ENCODE measurements at regions not wholly inside any gene's neighbourhood (a gene's known extent, or its start where the extent isn't known, plus 50 kb on each side); places are given as distances from the start of the nearest gene placed in this dataset.
"Not testable (repeated sequence)": the region's sequence is repeated elsewhere in the genome, so short reads cannot be mapped to it uniquely, and the experiment has no call there.

DNA sequence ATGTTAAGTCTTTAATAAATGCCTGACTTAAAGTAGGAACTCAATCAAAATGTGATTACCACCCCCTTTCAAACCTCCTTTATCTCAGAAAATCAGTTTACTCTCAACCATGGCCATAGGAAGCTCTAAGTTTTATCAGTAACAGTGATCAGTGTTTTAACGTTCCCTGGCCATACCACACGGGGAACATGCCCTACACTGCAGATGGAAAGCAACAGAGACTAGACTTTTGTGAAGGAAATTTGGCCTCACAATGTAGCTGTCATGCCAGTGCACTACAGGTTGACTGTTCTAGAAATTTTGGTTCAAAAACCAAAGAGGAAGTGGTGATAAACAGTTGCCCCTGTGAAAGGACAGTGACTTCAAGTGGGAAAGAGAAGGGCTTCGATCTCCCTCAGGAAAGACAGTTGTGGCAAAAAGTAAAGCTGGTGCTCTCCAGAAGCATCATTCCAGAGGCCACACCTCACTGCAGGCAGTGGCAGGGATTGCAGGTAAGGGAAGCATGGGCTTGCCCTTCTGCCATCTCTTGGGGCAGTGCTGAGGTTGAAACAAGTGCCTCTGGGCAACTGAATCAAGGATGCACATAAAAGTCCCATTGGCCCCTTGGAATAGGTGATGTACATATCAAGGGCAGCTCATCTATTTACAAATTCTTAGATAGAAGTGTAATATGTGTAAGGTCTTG lies 57.7 kb upstream of the FCGR1A start:
- intact Hi-C loops (cut with DNase I; ENCODE audit: low total_unique reads): not testable (repeated sequence)
- WGBS, 2 donors: no CpG with 5 or more reads among the region's 3 CpGs

DNA sequence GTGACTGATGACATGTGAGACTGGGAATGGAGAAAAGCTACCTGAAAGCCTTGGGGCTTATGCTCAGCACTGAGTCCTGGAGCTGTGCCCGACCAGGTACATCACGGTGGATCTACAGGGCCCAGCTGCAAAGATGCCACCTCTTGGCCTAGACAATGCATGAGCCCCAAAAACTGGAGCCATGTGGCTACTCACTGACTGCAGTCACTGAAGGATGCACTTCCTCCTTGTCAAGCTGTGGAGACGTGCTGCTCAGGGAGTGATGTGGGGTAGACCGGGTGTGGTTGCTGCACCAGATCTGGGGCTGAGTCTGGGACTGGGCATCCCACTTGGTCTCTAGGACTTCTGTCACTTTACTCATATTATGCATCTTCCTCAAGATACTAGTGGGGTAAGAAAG lies 55.8 kb upstream of the FCGR1A start:
- H3K4me3 ChIP-seq (ENCODE audit: low read depth, poor library complexity, severe bottlenecking); DNase-seq (ENCODE audit: low spot score in 2 of 2); intact Hi-C loops (cut with DNase I; ENCODE audit: low total_unique reads): not testable (repeated sequence)
- 82% methylated on average over 4 of the region's 4 CpGs; no CpG with 5 or more reads in 1 of the 2 donors for WGBS, 2 donors

More for the DNA sequence above, 57.7 kb upstream of the FCGR1A start:
- not testable (repeated sequence) for H3K4me3 ChIP-seq (ENCODE audit: low read depth, poor library complexity, severe bottlenecking); DNase-seq (ENCODE audit: low spot score in 2 of 2)

DNA sequence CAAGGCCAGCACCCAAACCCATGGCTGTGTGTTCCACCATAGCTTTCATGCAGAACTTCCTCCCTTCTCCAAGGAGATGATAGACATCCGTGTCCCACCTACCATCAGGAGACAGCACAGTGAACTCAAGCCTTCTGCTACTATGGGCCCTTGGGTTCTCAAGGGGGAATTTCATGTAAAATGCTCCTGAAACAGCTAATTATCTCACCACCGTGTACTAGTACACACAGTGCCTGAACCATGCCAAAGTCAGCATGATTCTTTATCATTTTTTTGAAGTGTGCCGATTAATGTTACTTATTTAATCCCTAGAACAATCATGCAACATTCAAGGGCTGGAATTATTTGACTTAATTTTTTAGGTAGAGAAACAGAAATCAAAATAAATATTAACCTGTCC lies 53.9 kb upstream of the FCGR1A start:
- intact Hi-C loops (cut with DNase I; ENCODE audit: low total_unique reads); DNase-seq (ENCODE audit: low spot score in 2 of 2); H3K4me3 ChIP-seq (ENCODE audit: low read depth, poor library complexity, severe bottlenecking): not testable (repeated sequence)
- no CpG with 5 or more reads among the region's 3 CpGs for WGBS, 2 donors

Data from lower leg skin (tissue), 3 donors.